ENCODE measurements at regions not wholly inside any gene's neighbourhood (a gene's known extent, or its start where the extent isn't known, plus 50 kb on each side); places are given as distances from the start of the nearest gene placed in this dataset.

GRCh38 chr5:174990909-174991308 is 266.5 kb downstream of the MSX2 start:
- 31 to 47% (median 37%) methylated on average over 1 of the region's 1 CpG for WGBS, 3 donors
- DNase-seq = no peak
- TF ChIP-seq EP300 (IDR thresholded peaks at IDR 0.05) (no peak), POLR2A (IDR thresholded peaks at IDR 0.05) (no peak)
- TF ChIP-seq, protein P1, sequence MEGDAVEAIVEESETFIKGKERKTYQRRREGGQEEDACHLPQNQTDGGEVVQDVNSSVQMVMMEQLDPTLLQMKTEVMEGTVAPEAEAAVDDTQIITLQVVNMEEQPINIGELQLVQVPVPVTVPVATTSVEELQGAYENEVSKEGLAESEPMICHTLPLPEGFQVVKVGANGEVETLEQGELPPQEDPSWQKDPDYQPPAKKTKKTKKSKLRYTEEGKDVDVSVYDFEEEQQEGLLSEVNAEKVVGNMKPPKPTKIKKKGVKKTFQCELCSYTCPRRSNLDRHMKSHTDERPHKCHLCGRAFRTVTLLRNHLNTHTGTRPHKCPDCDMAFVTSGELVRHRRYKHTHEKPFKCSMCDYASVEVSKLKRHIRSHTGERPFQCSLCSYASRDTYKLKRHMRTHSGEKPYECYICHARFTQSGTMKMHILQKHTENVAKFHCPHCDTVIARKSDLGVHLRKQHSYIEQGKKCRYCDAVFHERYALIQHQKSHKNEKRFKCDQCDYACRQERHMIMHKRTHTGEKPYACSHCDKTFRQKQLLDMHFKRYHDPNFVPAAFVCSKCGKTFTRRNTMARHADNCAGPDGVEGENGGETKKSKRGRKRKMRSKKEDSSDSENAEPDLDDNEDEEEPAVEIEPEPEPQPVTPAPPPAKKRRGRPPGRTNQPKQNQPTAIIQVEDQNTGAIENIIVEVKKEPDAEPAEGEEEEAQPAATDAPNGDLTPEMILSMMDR (IDR thresholded peaks at IDR 0.05) = no peak
- intact Hi-C loops (cut with DNase I) = no loop called here
- no peaks in the 10 kb centered on the region for H3K27me3 ChIP-seq
- no peak overlapping the region for H3K4me3 ChIP-seq
- H3K27ac ChIP-seq = no peak overlapping the region
- no peaks in the 10 kb centered on the region for H3K9me3 ChIP-seq
- H3K36me3 ChIP-seq = no peaks in the 10 kb centered on the region
- H3K4me1 ChIP-seq (ENCODE audit: insufficient read depth) = no peaks in the 10 kb centered on the region

DNA sequence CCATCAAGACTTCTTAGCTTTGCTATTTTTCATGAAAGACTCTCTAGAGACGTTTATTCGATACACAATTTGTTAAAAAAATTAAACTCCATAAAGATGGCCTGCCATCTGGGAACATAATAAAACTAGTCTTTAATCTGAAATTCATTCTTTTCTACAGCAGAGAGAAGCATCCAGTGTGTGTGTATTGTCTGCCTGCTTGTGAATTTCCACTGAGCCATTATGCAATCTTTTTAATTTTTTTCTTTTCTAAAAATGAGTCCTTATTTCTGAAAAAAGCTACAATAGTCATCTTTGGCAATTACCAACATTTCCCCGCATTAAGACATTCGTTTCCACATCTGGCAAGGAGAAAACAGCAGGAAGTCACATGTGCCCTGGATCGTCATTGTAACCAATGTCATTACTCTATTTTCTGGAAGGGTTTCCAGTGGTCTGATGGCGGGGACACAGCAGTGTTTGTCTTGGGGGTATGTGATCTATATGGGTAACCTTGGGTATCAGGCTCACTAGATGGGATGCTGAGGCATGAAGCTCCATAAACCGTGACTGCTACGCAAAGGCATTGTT is 263.1 kb downstream of the MSX2 start:
- intact Hi-C loops (cut with DNase I) = no loop called here
- 72 to 79% (median 75%) methylated on average over 8 of the region's 8 CpGs for WGBS, 3 donors
- no peak overlapping the region for H3K27ac ChIP-seq
- no peaks in the 10 kb centered on the region for H3K4me1 ChIP-seq (ENCODE audit: insufficient read depth)
- H3K27me3 ChIP-seq = no peaks in the 10 kb centered on the region
- no peaks in the 10 kb centered on the region for H3K36me3 ChIP-seq
- no peak for TF ChIP-seq EP300 (IDR thresholded peaks at IDR 0.05)
- no peak for TF ChIP-seq POLR2A (IDR thresholded peaks at IDR 0.05)
- TF ChIP-seq, protein P1 (IDR thresholded peaks at IDR 0.05) = no peak
- H3K4me3 ChIP-seq = no peak overlapping the region
- no peaks in the 10 kb centered on the region for H3K9me3 ChIP-seq
- no peak for DNase-seq

DNA sequence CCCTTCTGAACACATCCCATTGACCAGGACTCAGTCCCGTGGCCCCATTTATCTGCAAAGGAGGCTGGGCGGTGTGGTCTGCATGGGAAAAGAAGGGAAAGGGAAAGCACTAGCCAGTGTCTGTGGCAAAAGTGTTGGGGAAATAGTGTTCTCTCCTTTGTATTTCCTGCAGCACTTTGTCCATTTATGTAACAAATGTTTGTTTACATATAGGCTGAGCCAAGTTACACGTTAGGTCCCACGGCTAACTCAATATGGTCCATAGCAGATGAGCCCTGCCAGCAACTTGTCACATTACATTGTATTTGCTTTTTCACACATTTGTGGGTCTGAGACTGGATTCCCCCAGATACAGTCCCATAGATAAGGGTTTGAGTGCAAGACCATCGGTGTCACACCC is 260.5 kb downstream of the MSX2 start:
- H3K4me3 ChIP-seq = no peak overlapping the region
- no peak for DNase-seq
- no peaks in the 10 kb centered on the region for H3K36me3 ChIP-seq
- H3K4me1 ChIP-seq (ENCODE audit: insufficient read depth) = no peaks in the 10 kb centered on the region
- H3K27me3 ChIP-seq = no peaks in the 10 kb centered on the region
- H3K9me3 ChIP-seq = no peaks in the 10 kb centered on the region
- 60 to 82% (median 67%) methylated on average over 5 of the region's 5 CpGs for WGBS, 3 donors
- intact Hi-C loops (cut with DNase I) = no loop called here
- no peak overlapping the region for H3K27ac ChIP-seq
- TF ChIP-seq, protein P1 (IDR thresholded peaks at IDR 0.05) = no peak
- TF ChIP-seq POLR2A (IDR thresholded peaks at IDR 0.05) (no peak), EP300 (IDR thresholded peaks at IDR 0.05) (no peak)

DNA sequence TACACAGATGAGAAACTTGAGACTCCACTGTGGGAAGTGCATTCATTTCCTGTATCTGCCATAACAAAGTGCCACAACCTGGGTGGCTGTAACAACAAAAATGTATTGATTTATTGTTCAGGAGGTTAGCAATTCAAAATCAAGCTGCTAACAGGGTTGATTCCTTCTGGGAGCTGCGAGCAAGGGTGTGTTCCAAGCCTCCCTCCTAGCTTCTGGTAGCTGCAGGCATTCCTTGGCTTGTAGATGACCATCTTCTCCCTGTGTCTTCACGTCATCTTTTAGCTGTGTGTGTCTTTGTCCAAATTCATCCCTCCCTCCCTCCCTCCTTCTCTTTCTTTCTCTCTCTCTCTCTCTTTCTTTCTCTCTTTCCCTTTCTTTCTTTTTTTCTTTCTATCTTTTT is 258.1 kb downstream of the MSX2 start:
- Histone ChIP-seq H3K27me3 (no peaks in the 10 kb centered on the region), H3K36me3 (no peaks in the 10 kb centered on the region), H3K4me1 (ENCODE audit: insufficient read depth) (no peaks in the 10 kb centered on the region), H3K4me3 (no peak overlapping the region), H3K9me3 (no peaks in the 10 kb centered on the region), H3K27ac (no peak overlapping the region)
- TF ChIP-seq, protein P1 (IDR thresholded peaks at IDR 0.05) = no peak
- no peak for TF ChIP-seq EP300 (IDR thresholded peaks at IDR 0.05)
- no peak for TF ChIP-seq POLR2A (IDR thresholded peaks at IDR 0.05)
- no peak for DNase-seq
- intact Hi-C loops (cut with DNase I) = no loop called here
- 17 to 22% (median 19%) methylated on average over 2 of the region's 2 CpGs for WGBS, 3 donors

All from ovary (tissue), 7 donors.